ENCODE measurements at regions not wholly inside any gene's neighbourhood (a gene's known extent, or its start where the extent isn't known, plus 50 kb on each side); places are given as distances from the start of the nearest gene placed in this dataset.

GRCh38 chr3:25110642-25111041, 317.4 kb upstream of the RARB start:
- no peak for TF ChIP-seq CTCF (IDR thresholded peaks at IDR 0.05; ENCODE audit: insufficient read depth, low read depth, low read length)
- no peak for DNase-seq (ENCODE audit: low read depth)
- H3K4me3 ChIP-seq (ENCODE audit: low read depth, low read length), result no peak overlapping the region

GRCh38 chr3:25113891-25114290, 314.2 kb upstream of the RARB start:
- no peak for TF ChIP-seq CTCF (IDR thresholded peaks at IDR 0.05; ENCODE audit: insufficient read depth, low read depth, low read length)
- H3K4me3 ChIP-seq (ENCODE audit: low read depth, low read length), result no peak overlapping the region
- DNase-seq (ENCODE audit: low read depth), result no peak

DNA sequence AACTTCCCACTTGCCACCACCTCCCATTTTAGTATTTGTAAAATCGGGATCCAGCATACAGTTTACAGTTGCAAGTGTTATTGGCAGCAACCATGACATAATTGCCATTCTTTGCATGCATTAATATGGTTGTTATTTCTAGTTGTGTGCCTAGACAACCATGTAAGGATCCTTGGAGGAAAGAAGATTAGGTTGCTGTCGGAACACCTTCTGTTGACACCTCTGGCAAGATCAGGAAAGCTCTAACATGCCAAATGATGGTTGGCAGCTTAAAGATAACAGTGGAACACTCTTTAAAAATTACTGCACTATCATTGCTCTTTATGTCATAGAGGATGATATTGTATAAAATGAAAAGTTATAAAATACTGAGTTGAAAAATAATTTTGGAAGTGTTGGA, 313.5 kb upstream of the RARB start:
- no peak overlapping the region for H3K4me3 ChIP-seq (ENCODE audit: low read depth, low read length)
- no peak for TF ChIP-seq CTCF (IDR thresholded peaks at IDR 0.05; ENCODE audit: insufficient read depth, low read depth, low read length)
- DNase-seq (ENCODE audit: low read depth), result no peak

DNA sequence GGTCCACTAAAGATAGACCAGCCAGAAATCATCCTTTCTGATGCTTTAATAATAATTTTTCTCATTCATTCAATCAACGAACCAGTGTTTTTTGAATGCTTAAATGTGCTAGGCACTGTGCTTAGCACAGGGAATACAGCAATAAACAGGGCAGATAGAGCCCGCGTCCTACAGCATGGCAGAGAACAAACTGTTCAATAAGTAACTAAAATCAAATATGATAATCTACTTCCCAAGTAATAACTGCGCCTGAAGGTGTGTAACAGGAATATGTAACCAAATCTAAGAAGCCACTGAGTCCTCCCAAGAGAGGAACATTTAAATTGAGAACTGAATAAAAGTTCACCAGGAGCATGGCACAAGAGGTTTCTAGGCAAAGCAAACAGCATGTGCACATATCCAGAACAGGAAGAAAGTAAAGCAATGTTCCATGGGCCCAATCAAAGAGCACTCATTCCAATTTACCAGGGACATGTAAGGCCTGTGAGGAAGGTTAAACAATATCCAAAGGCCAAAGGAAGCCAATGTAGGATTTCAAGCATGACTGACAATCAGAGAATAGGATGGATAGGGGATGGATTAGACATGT, 311.0 kb upstream of the RARB start:
- no peak for DNase-seq (ENCODE audit: low read depth)
- TF ChIP-seq CTCF (IDR thresholded peaks at IDR 0.05; ENCODE audit: insufficient read depth, low read depth, low read length), result no peak
- no peak overlapping the region for H3K4me3 ChIP-seq (ENCODE audit: low read depth, low read length)

DNA sequence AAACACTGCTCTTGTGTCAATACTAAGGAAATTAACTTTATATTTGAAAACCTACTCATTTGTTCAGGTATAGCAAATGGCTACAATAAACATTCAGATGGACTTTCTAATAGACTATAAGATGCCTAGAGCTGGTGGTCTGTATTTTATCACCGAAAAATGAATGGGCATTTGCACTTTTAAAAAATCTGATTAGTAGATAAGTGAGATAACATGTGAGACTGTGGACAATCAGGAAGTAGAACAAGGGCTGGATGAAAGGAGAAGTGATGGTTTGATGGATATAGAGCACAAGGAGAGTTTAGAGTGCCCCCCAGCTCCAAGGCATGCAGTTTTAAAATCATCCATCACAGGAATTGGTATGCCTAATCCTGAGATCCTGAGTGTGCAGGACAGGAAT, 308.4 kb upstream of the RARB start:
- no peak for TF ChIP-seq CTCF (IDR thresholded peaks at IDR 0.05; ENCODE audit: insufficient read depth, low read depth, low read length)
- no peak overlapping the region for H3K4me3 ChIP-seq (ENCODE audit: low read depth, low read length)
- no peak for DNase-seq (ENCODE audit: low read depth)

DNA sequence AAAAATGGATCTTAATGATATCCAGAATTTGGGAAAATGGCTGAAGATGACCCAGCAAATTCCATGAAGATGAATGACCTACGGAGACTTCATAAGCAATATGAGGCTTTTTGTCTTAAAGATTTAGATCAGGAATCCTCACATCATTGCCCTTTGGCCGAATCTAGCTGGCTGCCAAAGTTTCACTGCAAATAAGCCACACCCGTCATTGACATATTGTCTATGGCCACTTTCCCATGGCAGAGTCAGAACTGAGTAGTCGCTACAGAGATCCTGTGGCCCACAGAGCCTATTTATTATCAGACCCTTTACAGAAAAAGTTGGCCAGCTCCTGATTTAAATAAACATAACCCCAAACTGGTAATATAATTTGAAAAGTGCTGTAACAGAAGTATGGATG, 307.4 kb upstream of the RARB start:
- TF ChIP-seq CTCF (IDR thresholded peaks at IDR 0.05; ENCODE audit: insufficient read depth, low read depth, low read length), result no peak
- no peak for DNase-seq (ENCODE audit: low read depth)
- no peak overlapping the region for H3K4me3 ChIP-seq (ENCODE audit: low read depth, low read length)

- DNase-seq (ENCODE audit: low read depth), result no peak
- TF ChIP-seq CTCF (IDR thresholded peaks at IDR 0.05; ENCODE audit: insufficient read depth, low read depth, low read length), result no peak
- H3K4me3 ChIP-seq (ENCODE audit: low read depth, low read length), result no peak overlapping the region
Measured at GRCh38 chr3:25125201-25125600, 302.9 kb upstream of the RARB start.
